HFFc6 (cell line): ENCODE measurements at regions not wholly inside any gene's neighbourhood (a gene's known extent, or its start where the extent isn't known, plus 50 kb on each side); places are given as distances from the start of the nearest gene placed in this dataset.

Experiments
- DNase-seq: peaks from one replicate; pipeline ENCODE4 v3.0.0-alpha.2; 2018
- H3K27ac Mint-ChIP-seq: 2 replicates; pipeline ENCODE4 v1.8.0; 2020; ENCODE audit warnings: mild to moderate bottlenecking, mixed read lengths
- H3K27me3 Mint-ChIP-seq: 2 replicates; pipeline ENCODE4 v1.8.0; 2021; ENCODE audit warnings: mild to moderate bottlenecking, moderate library complexity, mixed read lengths; ENCODE audit not compliant: insufficient read depth
- H3K36me3 Mint-ChIP-seq: 2 replicates; pipeline ENCODE4 v1.8.0; 2021; ENCODE audit warnings: low read depth, mixed read lengths
- H3K4me1 Mint-ChIP-seq: 2 replicates; pipeline ENCODE4 v1.8.0; 2020; ENCODE audit warnings: low read depth, mixed read lengths
- H3K4me3 Mint-ChIP-seq: 2 replicates; pipeline ENCODE4 v1.8.0; 2020; ENCODE audit warnings: mild to moderate bottlenecking, moderate library complexity, mixed read lengths
- H3K9me3 Mint-ChIP-seq: 2 replicates; pipeline ENCODE4 v1.8.0; 2020; ENCODE audit warnings: mild to moderate bottlenecking, mixed read lengths
- TF ChIP-seq, protein P1 (sequence below): fragments of 200-600 bp; sonication (generic); IDR thresholded peaks from 2 replicates; pipeline ENCODE4 v1.5.0; 2021; ENCODE audit warnings: antibody characterized with exemption, mild to moderate bottlenecking

DNA sequence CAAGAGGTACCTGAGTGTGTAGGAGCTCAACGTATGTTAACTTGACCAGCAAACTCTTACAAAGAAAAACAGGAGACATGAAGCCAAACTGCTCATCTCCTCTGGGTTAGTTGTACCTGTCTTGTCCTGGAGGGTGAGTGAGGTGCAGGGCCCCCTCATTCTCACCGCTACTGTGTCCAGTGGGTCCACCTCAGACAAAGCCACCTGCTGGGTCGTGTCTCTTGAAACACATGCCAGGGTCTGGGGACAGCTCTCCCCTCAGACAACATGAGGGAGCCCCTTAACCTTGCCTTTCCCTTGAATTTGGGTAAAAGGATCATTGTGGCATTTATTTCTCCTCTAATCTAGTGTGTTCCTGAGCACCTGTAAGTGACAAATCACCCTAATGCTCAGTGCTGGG lies 185.6 kb downstream of the TLE3 start:
- H3K4me1 Mint-ChIP-seq: peaks cover 6% of the 10 kb centered on the region; the same call in 1 of the 2 replicates
- no peak for DNase-seq
- no peaks in the 10 kb centered on the region for H3K36me3 Mint-ChIP-seq
- H3K27me3 Mint-ChIP-seq: peaks cover 53% of the 10 kb centered on the region
- H3K27ac Mint-ChIP-seq: no peak overlapping the region
- TF ChIP-seq, protein P1, sequence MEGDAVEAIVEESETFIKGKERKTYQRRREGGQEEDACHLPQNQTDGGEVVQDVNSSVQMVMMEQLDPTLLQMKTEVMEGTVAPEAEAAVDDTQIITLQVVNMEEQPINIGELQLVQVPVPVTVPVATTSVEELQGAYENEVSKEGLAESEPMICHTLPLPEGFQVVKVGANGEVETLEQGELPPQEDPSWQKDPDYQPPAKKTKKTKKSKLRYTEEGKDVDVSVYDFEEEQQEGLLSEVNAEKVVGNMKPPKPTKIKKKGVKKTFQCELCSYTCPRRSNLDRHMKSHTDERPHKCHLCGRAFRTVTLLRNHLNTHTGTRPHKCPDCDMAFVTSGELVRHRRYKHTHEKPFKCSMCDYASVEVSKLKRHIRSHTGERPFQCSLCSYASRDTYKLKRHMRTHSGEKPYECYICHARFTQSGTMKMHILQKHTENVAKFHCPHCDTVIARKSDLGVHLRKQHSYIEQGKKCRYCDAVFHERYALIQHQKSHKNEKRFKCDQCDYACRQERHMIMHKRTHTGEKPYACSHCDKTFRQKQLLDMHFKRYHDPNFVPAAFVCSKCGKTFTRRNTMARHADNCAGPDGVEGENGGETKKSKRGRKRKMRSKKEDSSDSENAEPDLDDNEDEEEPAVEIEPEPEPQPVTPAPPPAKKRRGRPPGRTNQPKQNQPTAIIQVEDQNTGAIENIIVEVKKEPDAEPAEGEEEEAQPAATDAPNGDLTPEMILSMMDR: no peak
- H3K4me3 Mint-ChIP-seq: no peak overlapping the region
- H3K9me3 Mint-ChIP-seq: no peaks in the 10 kb centered on the region

GRCh38 chr15:69914040-69914439 lies 183.7 kb downstream of the TLE3 start:
- no peak for DNase-seq
- H3K4me1 Mint-ChIP-seq: no peaks in the 10 kb centered on the region; the same call in 1 of the 2 replicates
- H3K36me3 Mint-ChIP-seq: no peaks in the 10 kb centered on the region
- no peaks in the 10 kb centered on the region for H3K9me3 Mint-ChIP-seq
- no peak overlapping the region for H3K27ac Mint-ChIP-seq
- peaks cover 50% of the 10 kb centered on the region for H3K27me3 Mint-ChIP-seq
- TF ChIP-seq, protein P1: no peak
- no peak overlapping the region for H3K4me3 Mint-ChIP-seq

DNA sequence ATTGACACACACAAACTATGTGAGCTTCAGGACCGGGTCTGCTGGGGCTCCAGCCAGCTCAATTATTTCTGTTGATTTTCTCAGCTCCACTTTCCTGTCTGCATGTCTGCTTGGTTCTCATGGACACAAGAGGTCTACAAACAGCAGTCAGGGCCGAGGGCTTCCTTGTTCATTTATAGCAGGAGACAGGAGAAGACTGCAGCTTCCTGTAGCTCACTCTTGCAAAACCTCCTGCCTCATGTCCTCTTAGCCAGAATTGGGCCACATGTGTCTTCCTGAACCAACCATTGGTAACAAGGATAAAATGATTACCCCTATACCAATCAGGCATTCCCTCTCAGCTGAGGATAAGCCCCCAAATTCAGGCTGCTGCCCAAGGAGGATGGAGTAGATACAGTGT lies 182.8 kb downstream of the TLE3 start:
- Mint-ChIP-seq H3K27ac (no peak overlapping the region), H3K9me3 (no peaks in the 10 kb centered on the region), H3K36me3 (no peaks in the 10 kb centered on the region), H3K4me1 (no peaks in the 10 kb centered on the region), H3K27me3 (peaks cover 46% of the 10 kb centered on the region), H3K4me3 (no peak overlapping the region)
- DNase-seq: no peak
- TF ChIP-seq, protein P1: no peak

- Mint-ChIP-seq H3K4me3 (no peak overlapping the region), H3K9me3 (peaks cover 2% of the 10 kb centered on the region; the same call in 1 of the 2 replicates), H3K36me3 (no peaks in the 10 kb centered on the region), H3K27ac (no peak overlapping the region), H3K27me3 (peaks cover 50% of the 10 kb centered on the region), H3K4me1 (no peaks in the 10 kb centered on the region)
- TF ChIP-seq, protein P1: no peak
- DNase-seq: no peak
These were observed 181.4 kb downstream of the TLE3 start for GRCh38 chr15:69916169-69916785.

DNA sequence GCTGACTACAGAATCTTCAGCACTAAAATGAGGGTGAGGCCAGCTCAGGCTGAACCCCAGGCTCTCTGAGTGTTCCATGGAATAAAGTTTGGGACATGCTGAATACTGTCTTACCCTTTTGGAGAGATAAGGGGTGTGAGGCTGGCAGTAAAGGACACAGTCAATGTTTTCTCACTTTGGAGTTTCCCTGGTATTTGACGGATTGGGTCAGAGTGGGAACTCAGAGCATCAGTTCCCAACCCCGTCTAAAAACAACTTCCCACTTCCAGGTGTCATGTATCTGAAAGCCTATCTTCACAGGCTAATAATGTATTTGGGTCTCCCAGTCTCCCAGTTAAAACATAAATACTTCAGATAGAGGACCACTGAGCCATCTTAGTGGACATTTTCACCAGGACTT lies 180.7 kb downstream of the TLE3 start:
- Mint-ChIP-seq H3K4me1 (no peaks in the 10 kb centered on the region), H3K27me3 (peaks cover 53% of the 10 kb centered on the region), H3K9me3 (peaks cover 6% of the 10 kb centered on the region; the same call in 1 of the 2 replicates), H3K4me3 (no peak overlapping the region), H3K27ac (no peak overlapping the region), H3K36me3 (no peaks in the 10 kb centered on the region)
- TF ChIP-seq, protein P1: no peak
- DNase-seq: no peak

- Mint-ChIP-seq H3K4me1 (no peaks in the 10 kb centered on the region), H3K27me3 (peaks cover 36% of the 10 kb centered on the region), H3K9me3 (peaks cover 21% of the 10 kb centered on the region), H3K36me3 (peaks cover 12% of the 10 kb centered on the region), H3K4me3 (no peak overlapping the region), H3K27ac (no peak overlapping the region)
- DNase-seq: no peak
- TF ChIP-seq, protein P1: no peak
These were observed 177.9 kb downstream of the TLE3 start for GRCh38 chr15:69919816-69920215.
